Left kidney (tissue), 1 donor: ENCODE measurements at regions not wholly inside any gene's neighbourhood (a gene's known extent, or its start where the extent isn't known, plus 50 kb on each side); places are given as distances from the start of the nearest gene placed in this dataset.
A peak's percentile ranks its signal among the peaks of the same experiment; 100 is the strongest.

Source experiments
- DNase-seq: peaks from one replicate; pipeline ENCODE4 v3.0.0-alpha.2; 2013

DNA sequence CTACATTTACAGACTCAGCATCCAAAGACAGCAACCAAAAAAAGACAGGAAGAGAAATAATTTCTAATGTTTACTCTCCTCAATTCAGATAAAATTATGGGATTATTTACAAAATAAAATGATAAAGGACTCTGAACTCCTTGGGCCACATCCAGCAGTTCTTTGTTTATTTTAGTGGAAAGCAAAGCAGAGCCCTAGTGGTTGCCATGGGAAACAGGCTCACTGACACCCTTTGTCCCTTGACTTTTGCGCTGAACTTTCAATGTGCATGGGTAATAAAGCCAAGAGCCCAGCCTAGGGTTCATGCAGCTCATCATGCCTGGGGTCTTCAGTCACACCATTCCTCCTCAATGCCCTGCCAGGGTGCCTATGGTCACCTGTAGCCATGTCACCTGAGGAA is 442.6 kb upstream of the IGFBP3 start:
- DNase-seq: no peak

DNA sequence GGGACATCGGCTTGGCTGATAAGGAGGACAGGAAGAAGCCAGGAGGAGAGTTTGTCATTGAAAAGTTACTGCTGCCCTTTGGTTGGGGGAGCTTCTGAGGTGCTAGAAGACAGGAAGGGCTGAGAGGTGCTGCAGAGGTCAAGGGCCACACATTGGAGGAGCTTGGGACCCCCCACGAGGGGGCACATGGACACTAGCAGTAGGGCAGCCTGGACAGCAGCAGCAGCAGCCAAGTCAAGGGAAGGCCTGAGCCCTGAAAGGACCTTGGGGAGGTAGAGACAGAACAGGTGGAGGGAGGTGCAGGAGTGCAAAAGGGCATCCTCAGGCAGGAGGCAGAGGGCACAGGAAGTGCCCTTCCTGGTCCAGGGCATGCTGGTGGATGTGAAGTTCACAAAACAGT is 439.7 kb upstream of the IGFBP3 start:
- DNase-seq: no peak

- DNase-seq: no peak
Measured at GRCh38 chr7:46360296-46360695, 439.2 kb upstream of the IGFBP3 start.

GRCh38 chr7:46357851-46358250 is 436.8 kb upstream of the IGFBP3 start:
- DNase-seq: no peak

DNA sequence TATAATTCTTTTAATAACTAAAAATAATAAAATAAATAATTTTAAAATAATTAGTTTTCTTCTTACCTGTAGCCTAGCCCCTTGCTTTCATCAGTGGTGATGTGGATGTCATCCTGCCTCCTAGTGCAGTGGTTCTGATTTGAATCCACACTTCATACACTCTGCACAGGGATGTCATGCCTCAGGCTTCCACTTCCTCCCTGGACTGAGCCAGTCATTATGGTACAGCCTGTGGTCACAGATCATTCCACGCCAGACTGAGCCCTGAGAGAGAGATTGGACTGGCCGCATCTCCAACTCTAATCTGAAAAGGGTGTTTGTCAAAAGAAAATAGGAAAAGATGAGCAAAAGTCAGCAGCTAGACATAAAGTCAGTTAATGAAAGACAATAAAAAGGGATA is 436.2 kb upstream of the IGFBP3 start:
- DNase-seq: no peak

- DNase-seq: no peak
Measured at GRCh38 chr7:46356371-46356770, 435.3 kb upstream of the IGFBP3 start.

GRCh38 chr7:46355331-46355730 is 434.3 kb upstream of the IGFBP3 start:
- no peak for DNase-seq

GRCh38 chr7:46352004-46352954 is 431.2 kb upstream of the IGFBP3 start:
- peak; percentile 75 for DNase-seq

DNA sequence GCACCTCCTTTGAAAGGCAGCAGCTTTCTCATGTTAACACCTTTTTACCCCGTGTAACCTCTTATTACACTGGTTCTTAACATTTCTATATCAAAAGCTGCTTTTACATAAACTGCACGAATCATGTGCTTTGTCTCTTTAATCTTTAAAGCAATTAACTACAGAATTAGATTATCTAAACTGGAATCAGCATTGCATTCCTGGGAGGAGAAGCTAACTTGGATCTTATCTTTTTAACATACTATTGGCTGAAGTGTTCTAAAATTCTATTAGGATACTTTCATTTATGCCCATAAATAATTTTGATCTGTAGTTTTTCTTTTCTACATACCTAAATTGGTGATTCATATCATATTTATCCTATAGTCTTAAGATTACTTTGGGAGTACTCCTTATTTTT is 428.4 kb upstream of the IGFBP3 start:
- DNase-seq: no peak

DNA sequence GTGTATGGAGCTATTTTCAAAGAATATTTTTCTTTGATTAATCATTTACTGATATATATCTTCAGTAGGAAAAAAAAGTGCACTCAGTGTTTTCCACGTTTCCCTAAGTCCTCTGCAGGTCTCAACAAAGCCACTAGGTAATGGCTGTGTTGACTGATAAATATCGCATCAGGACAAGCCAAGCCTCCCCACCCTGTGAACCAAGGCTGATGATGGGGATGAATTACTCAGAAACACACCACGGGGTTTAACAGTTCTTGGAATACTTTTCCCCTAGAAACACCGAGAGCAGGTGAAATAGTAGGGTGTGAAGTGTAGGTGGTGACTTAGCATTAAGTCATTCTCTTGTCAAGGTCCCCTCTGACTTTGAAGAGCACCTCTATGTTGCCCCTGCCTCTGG is 423.5 kb upstream of the IGFBP3 start:
- no peak for DNase-seq

GRCh38 chr7:46343802-46344201 is 422.7 kb upstream of the IGFBP3 start:
- DNase-seq: no peak

GRCh38 chr7:46322937-46323336 is 401.9 kb upstream of the IGFBP3 start:
- DNase-seq: no peak

GRCh38 chr7:46321556-46322205 is 400.6 kb upstream of the IGFBP3 start:
- no peak for DNase-seq

GRCh38 chr7:46320956-46321355 is 399.9 kb upstream of the IGFBP3 start:
- DNase-seq: no peak

GRCh38 chr7:46319841-46320240 is 398.8 kb upstream of the IGFBP3 start:
- DNase-seq: no peak

GRCh38 chr7:46318276-46318675 is 397.2 kb upstream of the IGFBP3 start:
- no peak for DNase-seq

- no peak for DNase-seq
Measured at GRCh38 chr7:46317256-46317655, 396.2 kb upstream of the IGFBP3 start.

- DNase-seq: no peak
Measured at GRCh38 chr7:46315891-46316290, 394.8 kb upstream of the IGFBP3 start.

DNA sequence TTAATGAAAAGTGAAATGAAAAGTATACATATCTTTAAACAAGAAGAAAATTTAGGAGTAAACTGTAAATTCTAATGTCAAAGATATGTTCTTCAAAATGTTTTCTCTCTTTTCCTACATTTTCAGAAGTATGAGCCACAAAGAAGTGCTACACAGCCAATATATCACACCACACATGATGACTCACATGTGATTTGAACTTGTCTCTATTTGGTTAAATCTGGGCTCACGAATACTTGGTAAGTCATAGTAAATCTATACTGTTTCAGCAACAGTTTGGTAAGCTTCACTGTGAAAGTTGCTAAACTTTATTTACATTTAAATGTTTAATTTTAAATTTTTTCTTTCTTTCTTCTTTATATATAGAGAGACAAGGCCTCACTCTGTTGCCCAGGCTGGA is 380.6 kb upstream of the IGFBP3 start:
- no peak for DNase-seq

GRCh38 chr7:46297515-46297914 is 376.4 kb upstream of the IGFBP3 start:
- DNase-seq: no peak

DNA sequence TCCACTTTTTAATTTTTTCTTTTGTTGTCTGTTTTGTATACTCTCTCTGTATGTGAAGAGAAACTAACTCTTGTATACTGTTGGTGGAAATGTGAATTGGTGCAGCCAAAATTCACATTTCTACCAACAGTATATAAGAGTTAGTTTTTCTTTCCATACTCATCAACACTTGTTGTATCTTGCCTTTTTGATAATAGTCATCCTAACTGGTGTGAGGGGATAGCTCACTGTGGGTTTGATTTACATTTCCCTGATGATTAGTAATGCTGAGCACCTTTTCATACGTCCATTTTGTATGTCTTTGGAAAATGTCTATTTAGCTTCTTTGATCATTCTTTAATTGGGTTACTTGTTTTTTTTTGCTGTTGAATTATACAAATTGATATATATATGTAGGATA is 375.5 kb upstream of the IGFBP3 start:
- DNase-seq: no peak

- DNase-seq: no peak
Measured at GRCh38 chr7:46294381-46294780, 373.3 kb upstream of the IGFBP3 start.

- DNase-seq: no peak
Measured at GRCh38 chr7:46292741-46293140, 371.7 kb upstream of the IGFBP3 start.
